Pancreas (tissue), 10 donors: ENCODE measurements at regions not wholly inside any gene's neighbourhood (a gene's known extent, or its start where the extent isn't known, plus 50 kb on each side); places are given as distances from the start of the nearest gene placed in this dataset.

Experiments
- ATAC-seq, 4 donors: fragments of 200-7000 bp; cut with Tn5 transposase; one replicate each; pipeline versions ENCODE4 v1.8.0 to v1.9.1; 2020; ENCODE audit warnings: mild to moderate bottlenecking in 4 of 4, moderate library complexity in 4 of 4
- DNase-seq, 6 donors: peaks; one replicate each; pipeline ENCODE4 v3.0.0-alpha.2; 2020
- FAIRE-seq: peaks from 2 replicates; lab custom pipeline; 2012; peaks lifted over from hg19 to GRCh38; lab: Jason Lieb, UNC
- H3K27ac ChIP-seq, 4 donors: fragments of 200-600 bp; sonication (generic); 1 replicate in 3 of 4; 2 replicates in 1 of 4; pipeline versions ENCODE4 v1.5.0 to v1.8.0; 2020
- H3K27me3 ChIP-seq, 4 donors: fragments of 200-600 bp; one replicate each; pipeline ENCODE4 v1.8.0; 2021
- H3K36me3 ChIP-seq, 3 donors: fragments of 200-600 bp; sonication (generic) in 1 of 3; one replicate each; pipeline versions ENCODE4 v1.5.0 to v1.8.0; 2020 to 2021
- H3K4me1 ChIP-seq, 3 donors: fragments of 200-600 bp; one replicate each; pipeline ENCODE4 v1.8.0; 2021
- H3K4me3 ChIP-seq, 4 donors: fragments of 200-600 bp; sonication (generic) in 2 of 4; one replicate each; pipeline versions ENCODE4 v1.5.0 to v1.8.0; 2020 to 2021
- H3K9me3 ChIP-seq, 4 donors: fragments of 200-600 bp; one replicate each; pipeline ENCODE4 v1.8.0; 2021
- CTCF ChIP-seq, 4 donors: fragments of 200-600 bp; sonication (generic) in 3 of 4; IDR thresholded peaks; one replicate each; pipeline versions ENCODE4 v1.5.0 to v1.8.0; 2021; ENCODE audit warnings: antibody characterized with exemption in 4 of 4
- WGBS, 2 donors: extraction: QIAGEN DNeasy Blood & Tissue Kit; methylation state at CpG; one replicate each; pipeline ENCODE4 v1.1.7; 2013; 5-methylcytosine and 5-hydroxymethylcytosine counted together
- intact Hi-C, 3 donors: fragments of 100-400 bp; cut with DNase I; formaldehyde crosslinking; loops; one replicate each; pipeline versions ENCODE4 v1.11.1 to v1.14.2; 2022
- donor health status: healthy with polysubstance abuse.
- donor health status: DM: no; HTN: no; CAD: no; lungs with moderate emphysema.
- donor health status: DM: no; HTN: no; CAD: no.
- donor health status: control.
- donor health status: control.
- donor health status: Bipolar disorder and iron deficiency.
- donor health status: DM: yes; HTN: yes; CAD: no.
- donor health status: DM: no; HTN: no; CAD: no.
- donor health status: DM: no; HTN: no; CAD: no.
- donor health status: DM: yes; HTN: yes; CAD: no.

DNA sequence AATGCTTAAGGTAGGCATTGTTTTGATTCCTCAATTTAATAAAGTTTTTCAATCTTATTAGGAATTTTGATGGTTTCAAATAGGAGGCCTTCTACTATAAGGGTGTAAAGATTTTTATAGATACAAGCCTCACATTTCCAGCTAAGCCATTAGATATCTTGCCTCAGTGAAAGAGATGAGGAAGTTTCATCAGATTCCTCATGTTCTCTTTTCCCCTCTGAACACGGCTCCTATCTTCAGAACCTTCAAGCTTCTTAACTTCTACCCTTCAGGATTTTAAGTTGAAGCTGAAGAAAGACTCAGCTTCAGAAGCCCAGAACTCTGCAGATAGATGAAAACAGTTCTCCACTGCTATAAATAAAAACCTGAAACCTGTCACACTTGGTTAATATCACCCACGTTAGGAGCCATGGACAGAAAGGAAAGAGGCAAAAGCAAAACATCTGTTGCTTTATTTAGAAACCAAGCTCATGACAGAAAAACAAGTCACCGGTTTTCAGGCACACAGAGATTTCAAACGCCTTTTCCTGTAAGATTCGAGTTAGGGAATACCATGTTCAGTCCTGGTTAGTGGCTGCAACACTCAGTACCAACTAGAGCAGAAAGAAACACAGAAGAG lies 82.2 kb upstream of the GOLGA8B start:
- no peaks in the 10 kb centered on the region for H3K9me3 ChIP-seq
- DNase-seq (no peak), FAIRE-seq (no peak), ATAC-seq (no peak)
- WGBS, 2 donors = 40 to 61% methylated on average over 5 of the region's 5 CpGs
- no peaks in the 10 kb centered on the region for H3K36me3 ChIP-seq
- H3K4me1 ChIP-seq = no peaks in the 10 kb centered on the region
- intact Hi-C loops = no loop called here
- H3K27me3 ChIP-seq = no peaks in the 10 kb centered on the region
- TF ChIP-seq CTCF (IDR thresholded peaks at IDR 0.05) = no peak
- H3K4me3 ChIP-seq = no peak overlapping the region
- H3K27ac ChIP-seq = no peak overlapping the region

DNA sequence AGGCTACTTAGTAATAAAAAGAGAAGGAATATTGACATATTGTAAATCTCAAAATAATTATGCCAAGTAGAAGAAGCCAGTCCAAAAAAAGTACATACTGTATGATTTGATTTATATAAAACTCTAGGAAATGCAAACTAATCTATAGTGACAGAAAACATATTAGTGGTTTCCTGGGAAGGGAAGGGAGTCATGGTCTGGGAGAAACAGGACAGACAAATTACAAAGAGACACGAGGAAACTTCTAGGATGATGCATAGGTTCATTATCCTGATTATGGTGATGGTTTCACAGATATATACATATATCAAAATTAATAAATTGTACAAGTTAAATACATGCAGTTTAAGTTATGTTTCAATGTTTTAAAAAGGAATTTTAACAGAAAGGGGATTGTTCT lies 81.0 kb upstream of the GOLGA8B start:
- no peak for TF ChIP-seq CTCF (IDR thresholded peaks at IDR 0.05)
- intact Hi-C loops = no loop called here
- DNase-seq (no peak), ATAC-seq (no peak), FAIRE-seq (no peak)
- no peaks in the 10 kb centered on the region for H3K4me1 ChIP-seq
- H3K27ac ChIP-seq = no peak overlapping the region
- no peaks in the 10 kb centered on the region for H3K36me3 ChIP-seq
- H3K27me3 ChIP-seq = no peaks in the 10 kb centered on the region
- no peak overlapping the region for H3K4me3 ChIP-seq
- no peaks in the 10 kb centered on the region for H3K9me3 ChIP-seq
- WGBS, 2 donors = 34 to 37% methylated on average over 1 of the region's 1 CpG

- no peak for DNase-seq
- intact Hi-C loops = no loop called here
- Histone ChIP-seq H3K36me3 (no peaks in the 10 kb centered on the region), H3K4me3 (no peak overlapping the region), H3K27me3 (no peaks in the 10 kb centered on the region), H3K27ac (no peak overlapping the region), H3K4me1 (no peaks in the 10 kb centered on the region), H3K9me3 (no peaks in the 10 kb centered on the region)
- TF ChIP-seq CTCF (IDR thresholded peaks at IDR 0.05) = no peak
- FAIRE-seq = no peak
- no peak for ATAC-seq
Observed at GRCh38 chr15:34663101-34663500, 79.7 kb upstream of the GOLGA8B start.

DNA sequence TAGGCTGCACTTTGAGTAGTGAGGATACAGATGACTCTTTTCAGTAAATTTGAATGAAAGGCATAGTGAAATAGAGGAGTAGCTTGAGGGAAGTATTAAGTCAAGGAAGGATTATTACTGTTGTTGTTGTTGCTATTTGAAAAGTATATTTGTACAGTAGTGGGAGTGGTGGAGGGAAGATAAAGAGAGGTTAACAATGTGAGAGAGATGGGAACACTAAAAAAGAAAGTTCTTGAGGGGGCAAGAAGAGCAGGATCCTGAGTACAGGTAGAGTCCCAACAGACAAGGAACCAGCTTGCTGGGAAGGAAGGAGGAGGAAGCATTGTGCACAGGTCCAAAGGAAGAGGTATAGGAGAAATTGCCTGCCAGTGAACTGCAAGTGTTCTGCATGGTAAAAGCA lies 75.6 kb upstream of the GOLGA8B start:
- intact Hi-C loops = no loop called here

More for the DNA sequence above, 75.6 kb upstream of the GOLGA8B start:
- no peak for DNase-seq
- ATAC-seq = no peak
- no peak for TF ChIP-seq CTCF (IDR thresholded peaks at IDR 0.05)
- H3K4me1 ChIP-seq = no peaks in the 10 kb centered on the region
- FAIRE-seq = no peak
- no peaks in the 10 kb centered on the region for H3K27me3 ChIP-seq
- H3K4me3 ChIP-seq = no peak overlapping the region
- H3K36me3 ChIP-seq = no peaks in the 10 kb centered on the region
- no peak overlapping the region for H3K27ac ChIP-seq
- no peaks in the 10 kb centered on the region for H3K9me3 ChIP-seq
